Aorta (tissue), 5 donors: ENCODE measurements at regions not wholly inside any gene's neighbourhood (a gene's known extent, or its start where the extent isn't known, plus 50 kb on each side); places are given as distances from the start of the nearest gene placed in this dataset.

Experiments used
- ATAC-seq: fragments of 200-7000 bp; cut with Tn5 transposase; one replicate; pipeline ENCODE4 v1.9.1; 2022; ENCODE audit warnings: moderate library complexity; ENCODE audit not compliant: low FRiP score
- DNase-seq, 2 donors: peaks; one replicate each; pipeline ENCODE4 v3.0.0-alpha.2; 2020
- H3K27ac ChIP-seq, 2 donors: one replicate each; pipeline ENCODE4 v1.5.1; 2013; ENCODE audit warnings: low read length in 2 of 2, mild to moderate bottlenecking in 2 of 2, moderate library complexity in 2 of 2, control low read depth in 1 of 2, inconsistent platforms in 1 of 2, low read depth in 1 of 2
- H3K27me3 ChIP-seq, 2 donors: one replicate each; pipeline ENCODE4 v1.6.1; 2013; ENCODE audit warnings: control low read depth in 1 of 2, low read length in 1 of 2, mild to moderate bottlenecking in 1 of 2, moderate library complexity in 1 of 2; ENCODE audit not compliant: insufficient read depth in 2 of 2, control insufficient read depth in 1 of 2
- H3K36me3 ChIP-seq, 2 donors: one replicate each; pipeline ENCODE4 v1.6.1; 2013; ENCODE audit warnings: control low read depth in 1 of 2, low read length in 1 of 2, mild to moderate bottlenecking in 1 of 2; ENCODE audit not compliant: insufficient read depth in 2 of 2, control insufficient read depth in 1 of 2
- H3K4me1 ChIP-seq, 2 donors: one replicate each; pipeline ENCODE4 v1.6.1; 2013; ENCODE audit warnings: low read length in 2 of 2, control low read depth in 1 of 2, mild to moderate bottlenecking in 1 of 2, moderate library complexity in 1 of 2; ENCODE audit not compliant: insufficient read depth in 2 of 2, control insufficient read depth in 1 of 2
- H3K4me3 ChIP-seq, 2 donors: one replicate each; pipeline ENCODE4 v1.5.1; 2013; ENCODE audit warnings: low read length in 2 of 2, control low read depth in 1 of 2, mild to moderate bottlenecking in 1 of 2
- H3K9me3 ChIP-seq: one replicate; pipeline ENCODE4 v1.6.1; 2013; ENCODE audit warnings: mild to moderate bottlenecking, low read length; ENCODE audit not compliant: control insufficient read depth
- WGBS, 2 donors: extraction: QIAGEN DNeasy Blood & Tissue Kit; methylation state at CpG; one replicate each; pipeline ENCODE4 v1.1.7; 2013; 5-methylcytosine and 5-hydroxymethylcytosine counted together
- intact Hi-C, 2 donors: fragments of 100-400 bp; cut with DNase I; formaldehyde crosslinking; loops; one replicate each; pipeline versions ENCODE4 v1.14.2 to v1.15.0; 2022
- donor health status: healthy with polysubstance abuse.
- donor health status: Bipolar disorder and iron deficiency.
- donor health status: DM: no; HTN: no; CAD: no.
- donor health status: DM: no; HTN: no; CAD: no.
- donor health status: DM: yes; HTN: yes; CAD: no.

DNA sequence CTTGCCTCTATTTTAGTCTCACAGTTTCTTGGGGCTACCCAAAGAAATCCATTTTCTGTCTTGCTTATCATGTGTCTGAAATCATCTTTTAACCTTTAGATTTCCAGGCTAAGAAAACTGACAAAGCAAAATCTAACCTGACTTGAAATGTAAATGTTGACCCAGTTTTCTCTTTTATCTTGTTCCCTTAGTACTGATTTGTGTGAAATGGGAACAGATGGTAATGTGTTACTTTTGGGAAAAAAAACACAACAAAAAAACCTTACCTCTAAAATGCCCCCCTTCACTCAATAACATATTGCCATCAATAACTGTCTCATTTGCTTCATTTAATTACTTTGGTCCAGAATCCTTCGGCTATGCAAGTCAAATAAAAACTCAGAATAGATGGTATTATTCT, 383.2 kb upstream of the DCN start:
- Histone ChIP-seq H3K9me3 (no peaks in the 10 kb centered on the region), H3K4me3 (no peak overlapping the region), H3K27ac (no peak overlapping the region), H3K27me3 (no peaks in the 10 kb centered on the region), H3K36me3 (no peaks in the 10 kb centered on the region), H3K4me1 (no peaks in the 10 kb centered on the region)
- ATAC-seq = no peak
- intact Hi-C loops = loop anchor here in 1 of 2 donors (10.0 kb wide), 1 partner anchor 1029 kb away; no protein-coding TSS in a partner anchor
- DNase-seq = no peak
- 71 to 77% methylated on average over 1 of the region's 1 CpG for WGBS, 2 donors

DNA sequence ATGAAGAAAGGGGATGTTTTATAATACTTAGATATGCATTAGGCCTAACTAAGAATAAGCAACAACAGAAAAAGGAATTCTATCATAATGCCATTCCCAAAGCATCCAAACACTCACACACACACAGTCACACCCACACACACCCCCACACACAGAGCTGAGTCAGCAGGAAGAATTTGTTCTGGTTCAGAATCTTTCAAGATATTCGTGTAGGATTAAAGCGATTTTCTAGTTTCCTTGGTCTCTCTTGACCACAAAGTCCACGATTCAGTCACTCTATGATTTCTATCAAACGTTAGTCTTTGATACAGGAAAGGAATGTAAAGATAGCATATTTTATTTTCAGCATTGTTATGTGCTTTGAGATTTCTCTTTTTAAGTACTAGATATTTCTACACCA, 382.6 kb upstream of the DCN start:
- H3K4me1 ChIP-seq = no peaks in the 10 kb centered on the region
- DNase-seq (no peak), ATAC-seq (no peak)
- no peaks in the 10 kb centered on the region for H3K9me3 ChIP-seq
- no peaks in the 10 kb centered on the region for H3K36me3 ChIP-seq
- no peak overlapping the region for H3K27ac ChIP-seq
- no peak overlapping the region for H3K4me3 ChIP-seq
- H3K27me3 ChIP-seq = no peaks in the 10 kb centered on the region
- intact Hi-C loops = loop anchor here in 1 of 2 donors (10.0 kb wide), 1 partner anchor 1030 kb away; no protein-coding TSS in a partner anchor
- WGBS, 2 donors = 70 to 79% methylated on average over 4 of the region's 4 CpGs

DNA sequence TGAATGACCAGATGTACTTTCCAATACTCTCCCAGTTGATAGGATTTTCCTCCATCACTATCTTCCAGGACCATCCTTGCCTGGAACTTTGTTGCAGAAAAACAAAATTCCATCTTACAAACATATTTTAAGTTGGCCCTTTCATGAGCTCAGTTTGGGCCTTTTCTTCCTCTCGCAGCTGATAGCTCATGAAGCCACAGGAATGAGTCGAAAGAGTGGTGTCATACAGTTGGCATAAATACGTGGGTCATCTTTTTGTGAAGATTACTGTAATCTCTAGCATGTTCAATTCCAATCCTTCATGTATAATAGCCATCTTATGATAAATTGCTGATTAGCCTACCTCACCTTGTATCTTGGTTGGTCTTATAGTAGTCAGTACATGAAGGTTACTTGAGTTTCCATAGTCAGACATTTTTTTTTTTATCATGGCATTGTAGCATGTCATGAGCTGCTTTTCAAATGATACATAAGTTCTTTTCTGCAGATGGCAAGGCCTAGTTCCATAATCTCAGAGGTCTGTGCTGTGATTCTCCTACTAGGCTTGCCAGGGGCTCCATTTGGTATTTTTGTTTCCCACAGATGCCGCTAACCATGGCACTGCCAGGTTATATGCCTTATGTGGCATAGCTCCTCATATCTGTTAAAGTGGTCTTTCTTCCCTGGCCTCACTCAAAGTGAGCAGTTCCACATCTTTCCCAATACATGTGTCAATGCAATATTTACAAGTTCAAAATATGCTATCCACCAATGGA, 380.6 kb upstream of the DCN start:
- intact Hi-C loops = loop anchor here in 1 of 2 donors (10.0 kb wide), 1 partner anchor 1032 kb away; no protein-coding TSS in a partner anchor
- Histone ChIP-seq H3K9me3 (no peaks in the 10 kb centered on the region), H3K4me3 (no peak overlapping the region), H3K36me3 (no peaks in the 10 kb centered on the region), H3K27ac (no peak overlapping the region), H3K27me3 (no peaks in the 10 kb centered on the region), H3K4me1 (no peaks in the 10 kb centered on the region)
- WGBS, 2 donors = 97 to 98% methylated on average over 4 of the region's 4 CpGs
- DNase-seq = no peak
- no peak for ATAC-seq

DNA sequence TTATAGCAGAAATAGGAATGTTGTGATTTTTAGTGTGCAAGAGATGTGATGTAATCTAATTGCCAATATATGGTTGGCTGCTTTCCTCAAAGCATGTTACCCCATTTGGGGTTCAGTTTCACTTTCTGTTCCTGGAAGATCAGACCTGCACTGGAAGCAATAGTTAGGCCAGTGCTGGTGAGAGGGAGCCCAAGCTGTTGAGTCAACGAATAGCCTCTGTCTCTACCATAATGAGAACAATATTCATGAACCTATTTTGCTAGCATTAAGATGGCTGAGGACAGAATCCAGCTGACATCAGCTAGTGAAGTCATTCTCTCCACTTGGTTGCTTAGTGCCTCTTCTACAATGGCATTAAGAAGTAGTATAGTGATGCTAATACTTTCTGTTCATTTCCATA, 379.9 kb upstream of the DCN start:
- intact Hi-C loops = loop anchor here in 1 of 2 donors (10.0 kb wide), 1 partner anchor 1032 kb away; no protein-coding TSS in a partner anchor
- DNase-seq = no peak
- H3K27ac ChIP-seq = no peak overlapping the region
- H3K4me3 ChIP-seq = no peak overlapping the region
- no peaks in the 10 kb centered on the region for H3K27me3 ChIP-seq
- H3K9me3 ChIP-seq = no peaks in the 10 kb centered on the region
- no peaks in the 10 kb centered on the region for H3K36me3 ChIP-seq
- ATAC-seq = no peak
- WGBS, 2 donors = 80 to 94% methylated on average over 1 of the region's 1 CpG
- H3K4me1 ChIP-seq = no peaks in the 10 kb centered on the region

DNA sequence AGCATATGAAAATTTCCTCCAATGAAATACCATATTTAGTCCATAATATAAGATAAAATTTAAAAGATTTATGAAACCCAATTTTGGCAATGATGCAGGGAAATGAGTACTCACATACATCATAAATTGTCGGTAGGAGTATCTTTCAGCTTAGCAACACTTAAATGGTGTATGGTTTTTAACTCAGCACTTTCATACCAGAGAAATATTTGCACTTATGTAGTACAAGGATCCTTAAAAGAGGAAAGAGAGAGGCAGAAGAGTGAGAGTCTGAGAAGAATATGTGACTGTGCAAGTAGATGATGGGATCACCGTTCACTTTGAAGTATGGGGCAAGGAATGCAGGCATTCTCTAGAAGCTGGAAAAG, 379.3 kb upstream of the DCN start:
- intact Hi-C loops = loop anchor here in 1 of 2 donors (10.0 kb wide), 1 partner anchor 1033 kb away; no protein-coding TSS in a partner anchor
- H3K4me1 ChIP-seq = no peaks in the 10 kb centered on the region

DNA sequence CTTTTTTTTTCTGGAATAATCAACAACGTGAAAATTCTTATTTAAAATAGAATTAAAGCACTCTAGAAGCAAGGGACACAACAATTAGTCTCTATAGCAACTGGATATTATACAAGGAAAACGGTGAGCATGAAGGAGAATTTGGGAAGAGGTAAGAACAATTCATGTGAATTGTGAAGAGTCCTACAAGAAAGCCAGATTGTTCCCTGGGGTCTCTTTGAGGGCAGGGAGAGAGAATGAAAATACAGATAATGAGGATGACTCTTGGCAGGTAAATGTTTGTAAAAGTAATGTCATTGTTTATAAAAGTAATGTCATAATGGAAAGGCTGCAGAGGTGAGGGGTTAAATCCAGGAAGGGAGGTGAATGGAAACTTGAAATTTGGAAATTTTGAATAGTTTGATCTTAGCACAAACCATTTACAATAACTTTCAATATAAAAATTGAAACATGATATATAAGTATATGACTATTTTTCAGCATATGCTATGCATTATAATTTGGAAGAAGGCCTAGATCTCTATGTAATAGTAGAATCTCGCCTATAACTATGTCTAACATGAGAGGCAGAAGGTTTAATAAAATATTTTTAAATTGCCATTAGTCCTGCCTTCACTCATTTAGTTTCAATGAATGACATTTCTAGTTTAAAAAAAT, 378.8 kb upstream of the DCN start:
- Histone ChIP-seq H3K4me1 (no peaks in the 10 kb centered on the region), H3K4me3 (no peak overlapping the region), H3K36me3 (no peaks in the 10 kb centered on the region), H3K9me3 (no peaks in the 10 kb centered on the region), H3K27ac (no peak overlapping the region), H3K27me3 (no peaks in the 10 kb centered on the region)
- ATAC-seq (no peak), DNase-seq (no peak)
- intact Hi-C loops = loop anchor here in 1 of 2 donors (10.0 kb wide), 1 partner anchor 1033 kb away; no protein-coding TSS in a partner anchor
- 69 to 70% methylated on average over 3 of the region's 3 CpGs for WGBS, 2 donors

More for the DNA sequence above, 379.3 kb upstream of the DCN start:
- Histone ChIP-seq H3K4me3 (no peak overlapping the region), H3K27ac (no peak overlapping the region), H3K36me3 (no peaks in the 10 kb centered on the region), H3K27me3 (no peaks in the 10 kb centered on the region), H3K9me3 (no peaks in the 10 kb centered on the region)
- DNase-seq (no peak), ATAC-seq (no peak)
- 56 to 64% methylated on average over 2 of the region's 2 CpGs for WGBS, 2 donors

DNA sequence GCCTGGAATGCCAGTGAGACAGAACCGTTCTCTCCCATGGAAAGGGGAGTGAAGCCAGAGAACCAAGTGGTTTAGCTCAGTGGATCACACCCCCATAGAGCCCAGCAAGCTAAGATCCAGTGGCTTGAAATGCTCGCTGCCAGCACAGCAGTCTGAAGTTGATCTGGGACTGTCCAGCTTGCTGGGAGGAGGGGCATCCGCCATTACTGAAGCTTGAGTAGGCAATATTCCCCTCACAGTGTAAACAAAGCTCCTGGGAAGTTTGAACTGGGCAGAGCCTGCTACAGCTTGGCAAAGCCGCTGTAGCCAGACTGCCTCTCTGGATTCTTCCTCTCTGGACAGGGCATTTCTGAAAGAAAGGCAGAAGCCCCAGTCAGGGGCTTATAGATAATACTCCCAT, 374.3 kb upstream of the DCN start:
- WGBS, 2 donors = 78 to 82% methylated on average over 4 of the region's 4 CpGs
- Histone ChIP-seq H3K36me3 (no peaks in the 10 kb centered on the region), H3K4me1 (no peaks in the 10 kb centered on the region), H3K9me3 (peaks cover 3% of the 10 kb centered on the region), H3K27ac (no peak overlapping the region), H3K4me3 (no peak overlapping the region), H3K27me3 (no peaks in the 10 kb centered on the region)
- no peak for DNase-seq
- no peak for ATAC-seq
- intact Hi-C loops = no loop called here

DNA sequence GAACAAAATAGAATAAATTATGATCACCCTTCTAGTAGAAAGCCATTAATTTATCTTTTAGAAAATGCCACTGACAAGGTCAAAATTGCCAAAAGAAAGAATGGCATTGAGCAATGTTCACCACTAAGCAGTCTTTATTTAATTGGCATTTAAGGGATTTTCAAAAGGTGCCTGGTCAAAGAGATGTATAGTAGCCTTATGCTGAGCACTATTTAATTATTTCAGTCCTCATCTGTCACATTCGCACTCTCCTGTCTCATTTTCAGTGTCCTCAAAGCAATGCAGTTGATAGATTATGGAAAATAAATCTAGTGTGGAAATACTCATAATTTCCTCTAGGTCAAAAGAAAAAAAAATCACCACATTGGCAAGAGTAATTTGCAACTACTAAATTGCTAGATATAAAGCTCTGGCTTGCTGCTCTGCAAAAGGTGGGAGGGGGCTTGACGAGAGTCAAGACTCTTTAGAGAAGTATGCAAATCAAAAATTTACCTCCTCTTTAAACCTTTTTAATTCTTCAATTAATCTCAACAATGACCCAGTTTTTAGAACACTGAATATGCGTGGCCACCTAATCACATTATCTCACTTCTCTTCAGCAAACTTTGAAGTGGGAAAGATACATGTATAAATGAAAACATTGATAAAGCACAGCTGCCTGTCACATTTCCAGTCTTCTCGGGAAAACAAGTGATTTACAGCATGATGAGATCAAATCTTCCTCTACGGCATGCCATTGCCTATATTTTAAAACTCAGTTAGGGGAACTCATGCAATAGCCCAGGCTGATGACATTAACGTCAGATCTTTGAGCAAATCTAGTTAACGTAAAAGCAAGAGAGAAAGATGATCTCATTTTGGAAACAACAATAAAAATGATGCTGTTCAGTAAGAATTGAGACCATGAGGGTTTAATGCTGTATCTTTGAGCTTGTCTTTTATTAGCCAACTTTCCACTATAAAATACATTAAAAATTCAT, 373.1 kb upstream of the DCN start:
- Histone ChIP-seq H3K4me3 (no peak overlapping the region), H3K27ac (no peak overlapping the region), H3K36me3 (no peaks in the 10 kb centered on the region), H3K4me1 (no peaks in the 10 kb centered on the region), H3K27me3 (no peaks in the 10 kb centered on the region), H3K9me3 (peaks cover 3% of the 10 kb centered on the region)
- intact Hi-C loops = no loop called here
- ATAC-seq = no peak
- no peak for DNase-seq
- WGBS, 2 donors = 54 to 56% methylated on average over 7 of the region's 7 CpGs
